ENCODE measurements at regions not wholly inside any gene's neighbourhood (a gene's known extent, or its start where the extent isn't known, plus 50 kb on each side); places are given as distances from the start of the nearest gene placed in this dataset.

- Histone ChIP-seq H3K79me2 (ENCODE audit: insufficient read depth, low read length) (no peaks in the 10 kb centered on the region), H4K91ac (ENCODE audit: insufficient read length, low read depth, low read length) (no peak overlapping the region), H2BK15ac (ENCODE audit: low read depth, low read length) (no peak overlapping the region), H3K27me3 (ENCODE audit: insufficient read depth, low read length) (no peaks in the 10 kb centered on the region), H2BK20ac (ENCODE audit: low read depth, low read length, poor library complexity, severe bottlenecking) (no peak overlapping the region), H3K14ac (ENCODE audit: insufficient read depth, low read length) (no peak overlapping the region), H3T11ph (ENCODE audit: low read length) (no peak overlapping the region), H2BK120ac (ENCODE audit: low read depth, low read length, poor library complexity, severe bottlenecking) (no peak overlapping the region), H4K8ac (replicated peaks; ENCODE audit: insufficient read length, low read depth, low read length) (no peak overlapping the region), H3K23ac (ENCODE audit: insufficient read length, low read depth, low read length) (no peak overlapping the region), H2BK5ac (ENCODE audit: insufficient read length, low read length) (no peak overlapping the region), H3K27ac (ENCODE audit: insufficient read length, low read depth, low read length) (no peak overlapping the region), H3K23me2 (ENCODE audit: insufficient read length, low read depth, low read length, poor library complexity, severe bottlenecking) (no peaks in the 10 kb centered on the region), H4K20me1 (ENCODE audit: control insufficient read depth, insufficient read depth, insufficient read length) (no peaks in the 10 kb centered on the region), H3K79me1 (ENCODE audit: insufficient read depth, low read depth, low read length, poor library complexity, severe bottlenecking) (no peaks in the 10 kb centered on the region), H3K56ac (ENCODE audit: insufficient read length, low read depth, low read length) (no peak overlapping the region), H3K9ac (ENCODE audit: extremely low read depth, insufficient read length, low read length) (no peak overlapping the region), H3K9me3 (ENCODE audit: control insufficient read depth, low read depth, low read length) (no peaks in the 10 kb centered on the region), H4K5ac (ENCODE audit: insufficient read length, low read depth, low read length) (no peak overlapping the region), H2AFZ (ENCODE audit: low read length) (no peak overlapping the region), H3K4me1 (ENCODE audit: insufficient read depth, low read length) (no peaks in the 10 kb centered on the region), H2BK12ac (ENCODE audit: insufficient read length, low read depth, low read length) (no peak overlapping the region), H3K4me2 (ENCODE audit: insufficient read depth, insufficient read length, low read length) (no peak overlapping the region), H3K4ac (ENCODE audit: low read depth, low read length) (no peak overlapping the region), H3K18ac (ENCODE audit: insufficient read length, low read depth, low read length) (no peak overlapping the region), H2AK5ac (ENCODE audit: insufficient read length, low read length) (no peak overlapping the region)
- Mint-ChIP-seq H3K4me1 (peaks cover 0 to 2% of the 10 kb centered on the region in 2 experiments; a peak in 1 of 4 replicates), H3K4me3 (no peak overlapping the region), H3K27me3 (ENCODE audit: low read depth) (no peaks in the 10 kb centered on the region), H3K36me3 (ENCODE audit: insufficient read depth in 1 of 3, low read depth in 3 of 3) (peaks cover 0 to 4% (median 3%) of the 10 kb centered on the region in 3 experiments; a peak in 5 of 7 replicates), H3K27ac (no peak overlapping the region), H3K9me3 (peaks cover 61 to 66% of the 10 kb centered on the region in 2 experiments)
- no peak for DNase-seq
- TF ChIP-seq CTCF (conservative IDR thresholded peaks at IDR 0.05): no peak
These were observed 122.1 kb upstream of the DIPK2B start for GRCh38 chrX:45322820-45323219.
